ENCODE measurements at regions not wholly inside any gene's neighbourhood (a gene's known extent, or its start where the extent isn't known, plus 50 kb on each side); places are given as distances from the start of the nearest gene placed in this dataset.

GRCh38 chr14:65243766-65244442, 141.6 kb upstream of the MAX start:
- TF ChIP-seq POLR2AphosphoS5 (IDR thresholded peaks at IDR 0.05; ENCODE audit: low read depth, low read length) (no peak), REST (IDR thresholded peaks at IDR 0.05; ENCODE audit: insufficient read depth in 1 of 2, low read depth in 2 of 2, low read length in 2 of 2) (no peak), TAF1 (IDR thresholded peaks at IDR 0.05; ENCODE audit: borderline replicate concordance, insufficient read depth, low read length) (no peak), SIN3A (IDR thresholded peaks at IDR 0.05; ENCODE audit: borderline replicate concordance, insufficient read depth, low read length) (no peak)
